ENCODE measurements at regions not wholly inside any gene's neighbourhood (a gene's known extent, or its start where the extent isn't known, plus 50 kb on each side); places are given as distances from the start of the nearest gene placed in this dataset.

DNA sequence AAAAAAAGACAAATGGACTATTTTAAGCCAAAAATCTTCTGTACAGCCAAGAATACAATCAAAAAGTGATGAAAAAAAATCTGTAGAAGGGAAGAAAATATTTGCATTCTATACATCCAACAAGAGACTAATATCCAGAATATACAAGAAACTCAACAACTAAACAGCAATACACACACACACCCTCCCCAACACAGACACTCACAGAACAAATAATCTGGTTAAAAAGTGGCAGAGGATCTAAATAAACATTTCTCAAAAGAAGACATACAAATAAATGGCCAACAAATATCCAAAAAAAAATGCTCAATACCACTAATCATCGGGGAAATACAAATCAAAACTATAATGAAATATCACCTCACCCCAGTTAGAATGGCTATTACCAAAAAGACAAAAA is 209.0 kb upstream of the ZNF385D start:
- H3K56ac ChIP-seq (ENCODE audit: insufficient read length, low read depth, low read length): no peak overlapping the region
- Mint-ChIP-seq H3K9me3 (no peaks in the 10 kb centered on the region), H3K36me3 (ENCODE audit: insufficient read depth in 1 of 3, low read depth in 3 of 3) (no peaks in the 10 kb centered on the region), H3K4me3 (no peak overlapping the region), H3K27me3 (ENCODE audit: low read depth) (no peaks in the 10 kb centered on the region), H3K27ac (no peak overlapping the region), H3K4me1 (no peaks in the 10 kb centered on the region)
- no peaks in the 10 kb centered on the region for H3K27me3 ChIP-seq (ENCODE audit: insufficient read depth, low read length)
- H2BK120ac ChIP-seq (ENCODE audit: low read depth, low read length, poor library complexity, severe bottlenecking): no peak overlapping the region
- no peaks in the 10 kb centered on the region for H3K9me3 ChIP-seq (ENCODE audit: control insufficient read depth, low read depth, low read length)
- H2BK20ac ChIP-seq (ENCODE audit: low read depth, low read length, poor library complexity, severe bottlenecking): no peak overlapping the region
- H3K23me2 ChIP-seq (ENCODE audit: insufficient read length, low read depth, low read length, poor library complexity, severe bottlenecking): no peaks in the 10 kb centered on the region
- TF ChIP-seq, protein P1, sequence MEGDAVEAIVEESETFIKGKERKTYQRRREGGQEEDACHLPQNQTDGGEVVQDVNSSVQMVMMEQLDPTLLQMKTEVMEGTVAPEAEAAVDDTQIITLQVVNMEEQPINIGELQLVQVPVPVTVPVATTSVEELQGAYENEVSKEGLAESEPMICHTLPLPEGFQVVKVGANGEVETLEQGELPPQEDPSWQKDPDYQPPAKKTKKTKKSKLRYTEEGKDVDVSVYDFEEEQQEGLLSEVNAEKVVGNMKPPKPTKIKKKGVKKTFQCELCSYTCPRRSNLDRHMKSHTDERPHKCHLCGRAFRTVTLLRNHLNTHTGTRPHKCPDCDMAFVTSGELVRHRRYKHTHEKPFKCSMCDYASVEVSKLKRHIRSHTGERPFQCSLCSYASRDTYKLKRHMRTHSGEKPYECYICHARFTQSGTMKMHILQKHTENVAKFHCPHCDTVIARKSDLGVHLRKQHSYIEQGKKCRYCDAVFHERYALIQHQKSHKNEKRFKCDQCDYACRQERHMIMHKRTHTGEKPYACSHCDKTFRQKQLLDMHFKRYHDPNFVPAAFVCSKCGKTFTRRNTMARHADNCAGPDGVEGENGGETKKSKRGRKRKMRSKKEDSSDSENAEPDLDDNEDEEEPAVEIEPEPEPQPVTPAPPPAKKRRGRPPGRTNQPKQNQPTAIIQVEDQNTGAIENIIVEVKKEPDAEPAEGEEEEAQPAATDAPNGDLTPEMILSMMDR (conservative IDR thresholded peaks at IDR 0.05): no peak
- no peak overlapping the region for H4K91ac ChIP-seq (ENCODE audit: insufficient read length, low read depth, low read length)
- H2AFZ ChIP-seq (ENCODE audit: low read length): no peak overlapping the region
- H3K79me2 ChIP-seq (ENCODE audit: insufficient read depth, low read length): no peaks in the 10 kb centered on the region
- no peak overlapping the region for H3T11ph ChIP-seq (ENCODE audit: low read length)
- H3K79me1 ChIP-seq (ENCODE audit: insufficient read depth, low read depth, low read length, poor library complexity, severe bottlenecking): no peaks in the 10 kb centered on the region
- no peak for DNase-seq
- H4K20me1 ChIP-seq (ENCODE audit: control insufficient read depth, insufficient read depth, insufficient read length): no peaks in the 10 kb centered on the region
- no peak overlapping the region for H2BK15ac ChIP-seq (ENCODE audit: low read depth, low read length)
- H4K5ac ChIP-seq (ENCODE audit: insufficient read length, low read depth, low read length): no peak overlapping the region
- no CpG with 5 or more reads among the region's 1 CpG for WGBS (ENCODE audit: extremely low coverage, insufficient read length, low lambda C conversion rate)
- no peak overlapping the region for H3K18ac ChIP-seq (ENCODE audit: insufficient read length, low read depth, low read length)
- no peak overlapping the region for H2AK5ac ChIP-seq (ENCODE audit: insufficient read length, low read length)
- no peak overlapping the region for H3K9ac ChIP-seq (ENCODE audit: extremely low read depth, insufficient read length, low read length)
- no peak overlapping the region for H3K14ac ChIP-seq (ENCODE audit: insufficient read depth, low read length)
- no peaks in the 10 kb centered on the region for H3K4me1 ChIP-seq (ENCODE audit: insufficient read depth, low read length)
- no peak overlapping the region for H2BK5ac ChIP-seq (ENCODE audit: insufficient read length, low read length)
- H3K23ac ChIP-seq (ENCODE audit: insufficient read length, low read depth, low read length): no peak overlapping the region
- H4K8ac ChIP-seq (replicated peaks; ENCODE audit: insufficient read length, low read depth, low read length): no peak overlapping the region
- no peak overlapping the region for H3K27ac ChIP-seq (ENCODE audit: insufficient read length, low read depth, low read length)
- no peak overlapping the region for H2BK12ac ChIP-seq (ENCODE audit: insufficient read length, low read depth, low read length)
- no peak overlapping the region for H3K4me2 ChIP-seq (ENCODE audit: insufficient read depth, insufficient read length, low read length)
- no peak overlapping the region for H3K4ac ChIP-seq (ENCODE audit: low read depth, low read length)
